GM21423 (cell line): ENCODE measurements at regions not wholly inside any gene's neighbourhood (a gene's known extent, or its start where the extent isn't known, plus 50 kb on each side); places are given as distances from the start of the nearest gene placed in this dataset.

ENCODE experiments used
- ATAC-seq: cut with Tn5 transposase; IDR thresholded peaks from one replicate; pipeline ENCODE4 v1.9.1; 2021; ENCODE audit warnings: mild to moderate bottlenecking, moderate library complexity; ENCODE audit not compliant: unreplicated experiment

DNA sequence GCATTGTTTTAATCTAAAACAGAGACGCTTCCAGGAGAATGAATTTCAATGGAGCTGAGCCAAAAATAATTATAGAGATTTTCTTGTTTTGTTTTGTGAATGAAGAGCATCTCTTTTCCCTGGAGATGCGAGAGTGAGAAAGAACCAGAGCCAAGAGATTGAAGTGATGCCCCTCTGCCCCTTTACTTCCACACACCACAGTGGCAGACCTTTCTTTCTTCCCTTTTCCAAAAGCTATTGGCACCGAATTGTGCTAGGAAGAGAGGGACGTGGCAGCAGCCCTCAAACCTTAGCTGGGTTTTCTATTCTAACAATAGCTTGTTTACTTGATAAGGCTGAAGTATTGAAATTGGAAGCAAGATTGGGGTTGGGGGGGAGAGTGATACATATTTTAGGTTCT lies 133.0 kb upstream of the TMEM161B start:
- ATAC-seq: no peak

DNA sequence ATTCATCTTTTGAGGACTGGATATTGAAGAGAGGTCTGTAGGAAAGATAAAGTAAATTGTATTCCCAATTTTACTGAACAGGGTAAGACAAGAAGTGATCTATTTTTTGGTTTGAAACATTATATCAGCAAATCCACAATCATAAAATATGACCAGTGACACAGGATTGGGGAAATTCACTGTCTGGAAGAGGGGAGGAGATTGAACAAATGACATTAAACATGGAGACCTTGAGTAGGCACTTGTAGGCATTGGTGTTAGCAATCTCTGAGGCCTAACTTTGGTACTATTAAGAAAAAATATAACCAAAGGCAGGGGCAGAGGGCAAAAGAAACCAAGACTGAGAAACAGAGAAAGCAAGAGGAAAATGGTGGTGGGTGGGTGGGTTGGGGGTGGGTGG lies 132.6 kb upstream of the TMEM161B start:
- ATAC-seq: no peak

DNA sequence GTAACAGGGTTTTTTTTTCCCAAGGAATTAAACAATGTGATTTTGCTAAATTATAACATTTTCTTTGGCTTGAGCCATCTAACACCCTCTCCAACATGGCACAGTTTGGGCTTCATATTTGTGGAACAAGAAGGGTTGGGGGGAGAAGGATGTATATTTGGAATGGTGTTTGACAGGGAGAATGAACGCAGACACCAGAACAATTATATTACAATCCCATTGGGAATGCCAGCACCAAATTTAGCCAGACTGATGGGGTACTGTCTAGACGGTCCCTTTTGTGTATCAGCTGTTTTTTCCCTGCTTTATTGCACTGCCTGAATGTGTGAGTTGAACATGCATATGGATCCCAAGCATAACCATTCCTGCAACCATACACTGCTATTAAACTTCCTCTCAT lies 130.9 kb upstream of the TMEM161B start:
- no peak for ATAC-seq

DNA sequence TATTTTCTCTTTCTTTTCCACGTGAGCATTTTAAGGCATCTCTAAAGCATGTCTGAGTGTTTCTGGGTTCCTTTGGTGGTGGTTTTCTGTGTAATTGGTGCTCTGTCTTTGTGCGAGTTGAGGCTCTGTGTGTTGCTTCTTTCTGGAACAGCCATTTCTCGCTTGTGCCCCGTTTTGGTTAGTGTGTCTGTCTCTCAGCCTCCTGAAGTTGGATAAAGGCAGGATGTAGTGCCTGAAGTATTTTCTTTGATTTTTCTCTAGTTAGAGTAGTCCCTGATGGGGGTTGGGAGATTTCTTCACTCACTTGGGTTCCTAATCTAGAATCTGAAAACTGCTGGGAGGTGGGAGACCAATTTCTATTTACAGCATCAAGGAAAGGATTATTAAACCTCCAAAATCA lies 129.7 kb upstream of the TMEM161B start:
- no peak for ATAC-seq

DNA sequence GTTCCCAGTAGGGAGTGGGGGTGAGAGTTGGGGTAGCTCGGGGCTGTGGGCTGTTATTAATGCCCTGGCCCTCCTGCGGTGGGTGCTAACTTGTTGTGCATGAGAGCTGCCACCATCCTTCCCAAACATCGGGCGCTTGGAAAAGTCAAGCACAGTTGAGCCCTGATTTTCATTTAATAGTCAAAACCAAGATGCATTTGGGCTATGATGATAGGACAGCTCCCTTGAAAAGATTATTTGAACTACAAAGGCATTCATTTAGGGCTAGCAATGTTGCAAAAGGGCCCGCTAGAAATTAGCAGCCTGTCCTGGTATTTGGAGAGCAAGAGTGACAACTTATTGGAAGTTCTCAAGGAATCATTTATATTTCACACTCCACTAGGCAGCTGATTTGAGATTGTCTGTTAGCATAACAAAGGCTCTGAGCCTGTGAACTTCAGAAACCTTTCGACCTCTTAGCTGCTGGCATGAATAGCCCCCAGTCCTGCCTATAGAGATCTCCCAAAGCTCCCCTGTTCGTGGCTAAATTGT lies 128.2 kb upstream of the TMEM161B start:
- no peak for ATAC-seq

DNA sequence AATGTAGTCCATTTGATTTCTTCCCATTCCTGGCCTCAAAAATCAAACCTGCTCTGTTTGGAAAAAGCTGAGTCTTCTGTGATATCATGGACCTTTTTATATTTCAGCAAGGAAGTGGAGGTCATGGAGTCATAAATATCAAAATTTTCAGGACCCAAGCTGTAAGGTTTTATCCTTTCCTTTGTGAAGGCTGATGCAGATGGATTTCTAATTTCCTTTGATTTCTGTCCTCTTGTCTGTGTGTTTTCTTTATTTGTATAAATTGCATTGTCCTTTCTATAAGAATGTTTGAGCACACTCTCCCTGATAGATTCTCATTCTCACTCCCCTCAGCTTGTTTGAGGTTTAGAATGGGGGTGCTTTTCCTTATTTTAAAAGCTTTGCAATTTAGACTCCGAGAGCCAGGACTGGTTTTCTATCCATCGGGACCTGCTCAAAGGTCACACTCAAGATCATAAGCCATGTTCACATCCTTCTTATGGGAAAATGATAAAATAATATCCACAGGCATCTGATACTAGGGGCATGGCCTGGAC lies 127.4 kb upstream of the TMEM161B start:
- no peak for ATAC-seq

DNA sequence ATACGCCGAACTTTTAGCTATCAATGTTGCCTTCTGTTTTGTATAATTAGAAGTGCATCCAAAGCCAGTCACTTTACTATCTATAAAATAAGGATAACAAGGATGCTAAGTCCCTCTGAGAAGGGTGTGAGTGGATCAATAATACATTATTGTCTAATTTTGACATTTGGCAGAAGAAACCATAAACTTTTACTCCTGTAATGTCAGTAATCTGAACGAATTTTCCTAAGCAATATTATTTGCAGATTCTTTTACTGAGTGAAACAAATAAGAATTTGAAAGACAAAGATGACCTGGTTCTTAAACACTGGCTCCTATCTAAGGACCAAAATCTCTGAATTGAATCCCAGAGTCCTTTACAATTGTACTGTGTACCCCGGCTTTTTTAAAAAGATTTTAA lies 126.6 kb upstream of the TMEM161B start:
- ATAC-seq: no peak

DNA sequence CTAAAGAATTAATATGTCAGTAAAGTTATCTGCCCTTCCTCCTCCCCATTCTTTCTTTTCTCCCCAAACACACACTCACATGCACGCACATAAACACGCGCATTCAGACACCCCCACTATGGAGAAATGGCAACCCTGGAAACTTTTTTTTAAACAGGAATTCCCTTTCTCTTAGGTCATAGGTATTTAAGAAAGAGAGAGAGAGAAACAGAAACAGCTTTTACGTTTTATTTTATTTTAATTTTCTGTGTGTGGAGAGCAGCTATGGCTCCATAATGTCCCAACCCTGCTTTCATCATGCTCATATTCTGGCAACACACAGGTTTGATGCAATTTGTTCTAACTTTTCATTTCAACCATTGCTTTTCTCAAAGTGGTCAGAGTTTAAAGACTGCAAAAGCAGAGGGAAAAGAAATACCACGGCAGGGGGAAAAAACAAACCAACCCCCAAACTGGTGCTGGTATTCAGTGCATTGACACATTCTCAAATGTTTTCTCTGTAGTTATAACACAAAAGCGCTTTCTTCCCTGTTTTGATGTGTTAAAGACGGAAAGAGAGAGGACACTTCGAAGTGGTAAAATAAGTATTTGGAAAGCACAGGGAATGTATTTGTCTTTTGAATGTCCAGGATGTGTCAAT lies 126.0 kb upstream of the TMEM161B start:
- ATAC-seq: no peak

DNA sequence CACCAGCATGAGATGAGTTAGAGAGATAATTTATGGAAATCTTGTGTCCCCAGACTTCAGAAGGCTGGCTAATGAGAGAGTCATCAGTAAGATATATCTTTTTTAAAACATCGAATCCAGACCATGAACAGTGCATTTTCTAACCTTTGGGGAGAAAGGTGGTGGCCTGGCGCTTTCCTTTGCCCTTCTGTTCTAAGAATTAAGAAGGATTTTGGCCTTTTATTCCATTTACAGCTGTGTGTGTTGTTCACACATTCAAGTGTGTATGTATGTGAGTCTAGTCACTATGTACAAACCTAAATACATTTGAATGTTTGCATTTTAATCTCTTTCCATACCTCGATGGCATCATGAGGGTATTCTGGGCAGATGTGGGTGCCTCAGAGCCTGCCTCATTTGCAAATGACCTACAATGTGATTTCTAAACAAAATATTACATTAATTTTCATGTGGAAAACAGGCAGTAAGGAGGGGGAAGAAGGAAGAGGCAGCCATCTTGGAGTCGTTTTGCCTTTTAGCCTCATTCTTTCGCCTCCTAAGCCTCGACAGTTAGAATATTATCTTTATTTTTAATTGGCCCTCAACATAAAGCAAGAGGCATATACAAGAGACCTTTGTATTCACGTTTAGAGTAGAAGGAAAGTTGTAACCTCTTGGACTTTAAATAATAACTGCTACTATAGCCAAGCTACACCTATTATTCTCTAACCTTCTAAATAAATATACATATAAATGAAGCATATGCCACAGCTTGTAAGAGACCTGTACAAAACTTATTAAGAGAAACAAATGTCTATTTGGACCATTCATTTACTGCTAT lies 125.3 kb upstream of the TMEM161B start:
- ATAC-seq: no peak

DNA sequence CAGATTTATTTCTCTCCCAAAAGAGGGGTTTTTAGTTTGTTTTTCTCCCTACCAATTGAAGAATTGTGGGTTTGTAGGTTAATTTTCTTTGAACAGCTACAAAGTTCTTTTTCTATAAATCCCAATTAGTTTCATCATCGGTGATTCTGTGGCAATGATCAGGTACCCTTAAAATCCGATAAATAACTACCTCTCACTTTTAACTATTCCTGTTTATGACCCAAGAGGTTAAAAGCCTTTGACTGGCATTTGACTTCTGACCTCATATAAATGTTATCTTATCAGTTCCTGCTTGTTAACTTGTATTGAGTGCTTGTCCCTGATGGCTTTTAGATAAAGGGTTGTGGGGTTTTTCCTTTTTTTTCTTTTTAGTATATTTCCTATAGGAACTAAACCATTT lies 124.4 kb upstream of the TMEM161B start:
- ATAC-seq: no peak

DNA sequence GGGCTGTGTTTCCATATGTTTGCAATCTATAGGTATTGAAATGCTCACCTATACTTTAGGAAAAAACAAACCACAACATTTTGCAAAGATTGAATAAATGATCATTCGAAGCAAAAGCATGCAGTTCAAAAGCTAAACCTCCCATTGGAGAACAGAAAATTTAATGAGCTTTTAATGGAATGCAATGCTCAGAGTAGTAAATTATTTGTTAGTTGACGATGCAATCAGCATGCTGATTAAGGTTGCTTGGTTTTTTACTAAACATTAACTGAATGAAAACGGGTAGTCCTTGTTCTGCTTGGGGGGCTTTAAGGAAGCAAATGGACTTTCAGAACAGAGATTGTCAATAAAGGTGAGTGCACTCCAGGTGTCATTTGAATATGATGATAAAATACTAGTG lies 123.3 kb upstream of the TMEM161B start:
- no peak for ATAC-seq

DNA sequence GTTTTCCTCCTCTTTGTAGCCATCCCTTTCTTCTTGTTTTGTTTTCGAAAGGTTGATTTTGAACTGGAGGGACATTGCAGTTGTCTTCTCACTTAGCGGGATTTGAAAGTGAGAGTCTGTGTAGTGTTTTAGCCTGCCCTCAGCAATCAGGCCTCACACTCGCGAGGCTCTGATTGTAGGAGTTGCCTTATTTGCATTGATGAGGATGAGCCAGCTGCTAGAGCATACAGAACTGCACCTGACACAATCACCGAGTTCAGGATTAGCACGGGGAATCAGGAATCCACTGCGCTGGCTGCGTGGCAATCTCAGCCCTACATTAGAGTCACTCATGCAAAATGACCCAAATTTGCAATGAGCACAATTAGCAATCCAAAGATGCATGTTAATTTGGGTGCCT lies 122.5 kb upstream of the TMEM161B start:
- ATAC-seq: no peak

DNA sequence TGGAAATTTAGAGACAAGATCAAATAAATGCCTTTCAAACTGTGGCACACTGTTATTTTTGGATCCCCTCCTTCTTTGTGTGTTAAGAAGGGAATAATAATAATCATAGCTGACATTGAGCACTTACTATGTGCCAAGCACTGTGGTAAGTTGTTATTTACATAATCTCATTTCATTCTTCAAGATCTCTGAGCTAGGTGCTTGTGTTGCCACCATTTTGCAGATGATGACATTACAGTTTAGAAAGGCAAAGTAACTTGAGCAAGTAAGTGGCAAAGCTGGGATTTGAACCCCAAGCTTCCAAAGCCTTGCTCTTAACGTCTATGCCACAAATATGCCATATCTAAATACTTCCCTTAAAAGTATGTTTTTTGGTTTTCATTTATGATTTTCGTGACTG lies 121.8 kb upstream of the TMEM161B start:
- no peak for ATAC-seq

DNA sequence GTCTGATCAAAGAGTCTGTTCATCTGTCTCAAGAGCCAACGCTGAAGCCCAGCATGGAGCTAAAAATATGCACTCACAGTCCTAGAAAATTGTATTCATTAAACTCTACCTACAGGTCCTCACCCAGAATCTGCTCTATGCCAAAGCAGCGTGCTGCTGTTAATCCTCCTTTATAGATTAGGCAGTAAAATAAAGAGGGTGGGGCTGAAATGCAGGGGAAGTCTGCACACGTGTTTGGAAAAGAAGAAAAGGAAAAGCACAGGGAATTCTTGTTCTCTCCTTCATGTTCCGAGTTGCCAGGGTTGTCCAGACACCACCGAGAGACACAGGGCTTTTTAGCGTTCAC lies 121.4 kb upstream of the TMEM161B start:
- ATAC-seq: no peak

DNA sequence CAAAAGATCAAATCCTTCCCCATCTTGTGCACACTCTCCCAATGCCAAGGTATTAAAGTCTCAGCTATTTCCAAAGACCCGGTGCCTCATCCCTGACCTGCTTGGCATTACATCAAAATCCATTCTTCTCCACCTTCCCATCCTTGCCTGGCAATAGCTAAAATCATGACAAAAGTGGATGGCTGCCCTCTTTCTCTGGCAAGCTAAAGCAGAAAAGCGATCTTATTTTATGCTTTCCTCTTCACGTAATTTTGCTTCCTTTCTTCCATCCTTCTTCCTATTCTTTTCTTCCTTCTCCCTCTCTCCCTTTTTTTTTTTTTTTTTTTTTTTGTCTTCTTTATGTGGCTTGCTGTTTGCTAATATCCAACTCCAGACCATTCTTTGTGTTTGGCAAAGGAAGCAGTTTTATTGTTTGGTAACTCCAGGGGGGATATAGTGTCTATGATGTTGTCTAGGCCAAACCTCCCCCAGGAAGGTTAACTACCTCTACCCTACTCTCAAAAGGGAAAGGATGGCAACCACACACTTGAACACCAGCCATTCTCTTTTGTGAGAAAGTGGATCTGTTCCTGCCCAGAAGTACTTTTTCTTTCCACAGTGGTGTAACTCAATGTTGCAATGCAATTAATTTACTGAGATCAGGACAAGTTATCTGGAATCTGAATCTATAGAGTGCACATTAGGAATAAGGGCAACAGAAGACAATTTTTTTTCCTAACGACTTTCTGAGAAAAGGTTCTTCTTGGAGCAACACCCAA lies 120.9 kb upstream of the TMEM161B start:
- no peak for ATAC-seq

DNA sequence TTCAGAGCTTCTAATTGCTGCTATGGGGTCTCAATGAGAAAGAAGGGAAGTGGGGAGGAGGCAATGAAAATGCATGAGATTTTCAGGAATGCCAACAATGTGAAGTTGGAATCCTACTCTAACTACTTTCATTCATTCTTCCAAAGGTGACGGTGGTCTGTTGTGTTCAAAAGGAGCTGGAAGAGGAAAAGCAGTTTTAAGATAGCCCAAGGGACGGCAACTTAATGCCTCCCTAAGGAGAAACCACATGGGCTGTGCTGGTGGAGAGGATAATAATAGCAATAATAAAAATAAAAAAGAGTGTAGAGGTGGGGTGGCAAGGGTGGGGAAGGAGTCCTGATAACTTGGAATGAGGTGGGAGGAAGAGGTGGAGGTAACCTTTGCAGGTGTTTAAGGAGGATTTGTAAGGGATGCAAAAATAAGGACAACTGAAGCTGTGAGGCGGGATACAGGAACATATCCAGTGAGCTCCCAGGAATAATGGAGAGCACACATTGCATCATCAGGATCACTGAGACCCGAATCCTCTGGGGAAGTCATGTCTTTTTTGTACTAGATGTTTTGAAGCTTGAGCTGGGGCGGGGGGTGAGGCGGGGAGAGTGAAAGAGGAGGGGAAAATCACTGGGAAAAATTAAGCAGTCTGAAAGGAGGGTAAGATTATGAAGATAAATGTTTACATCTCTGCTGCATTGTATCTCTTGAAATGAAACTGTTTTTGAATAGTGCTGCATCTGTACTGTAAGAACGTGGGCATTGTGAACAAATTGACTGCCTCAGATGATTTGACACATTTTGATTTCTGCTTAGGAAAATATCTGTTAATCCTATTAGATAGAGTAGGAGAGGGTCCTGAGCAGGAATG lies 120.1 kb upstream of the TMEM161B start:
- no peak for ATAC-seq

DNA sequence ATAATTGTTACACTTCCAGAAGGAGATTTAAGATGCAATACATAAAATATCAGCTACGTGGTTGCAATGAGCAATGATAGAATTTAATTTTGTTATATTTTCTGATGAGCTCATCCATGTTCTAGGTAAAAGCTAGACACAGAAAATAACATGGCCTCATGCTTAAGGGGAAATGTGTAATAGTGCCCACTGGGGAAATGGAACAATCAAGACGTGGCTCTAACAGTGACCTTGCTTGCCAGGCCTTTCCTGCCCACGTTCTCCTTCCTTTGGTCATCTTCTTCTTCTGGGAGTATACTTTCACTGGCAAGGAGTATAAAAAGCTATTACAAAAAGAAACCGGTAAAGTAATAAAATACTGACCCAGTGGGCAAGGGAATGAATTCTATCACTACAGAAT lies 116.2 kb upstream of the TMEM161B start:
- no peak for ATAC-seq

DNA sequence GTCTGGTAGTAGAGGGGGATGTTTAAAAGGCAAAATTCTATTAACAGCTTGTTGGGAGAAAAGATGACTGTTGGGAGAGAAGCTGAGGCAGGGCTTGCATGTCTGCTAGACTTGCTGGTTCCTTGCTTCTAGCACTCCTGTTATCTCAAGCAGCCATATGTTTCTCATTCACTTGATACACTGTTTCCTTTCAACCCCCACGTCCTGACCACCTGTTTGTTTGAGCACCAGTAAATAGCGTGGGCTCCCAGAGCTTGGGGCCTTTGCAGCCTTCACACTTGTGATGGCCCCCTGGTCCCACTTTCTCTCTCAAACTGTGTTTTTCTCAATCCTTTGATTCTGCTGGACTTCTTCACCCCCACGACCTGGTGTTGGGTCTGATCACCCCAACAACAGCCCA lies 111.7 kb upstream of the TMEM161B start:
- ATAC-seq: no peak

DNA sequence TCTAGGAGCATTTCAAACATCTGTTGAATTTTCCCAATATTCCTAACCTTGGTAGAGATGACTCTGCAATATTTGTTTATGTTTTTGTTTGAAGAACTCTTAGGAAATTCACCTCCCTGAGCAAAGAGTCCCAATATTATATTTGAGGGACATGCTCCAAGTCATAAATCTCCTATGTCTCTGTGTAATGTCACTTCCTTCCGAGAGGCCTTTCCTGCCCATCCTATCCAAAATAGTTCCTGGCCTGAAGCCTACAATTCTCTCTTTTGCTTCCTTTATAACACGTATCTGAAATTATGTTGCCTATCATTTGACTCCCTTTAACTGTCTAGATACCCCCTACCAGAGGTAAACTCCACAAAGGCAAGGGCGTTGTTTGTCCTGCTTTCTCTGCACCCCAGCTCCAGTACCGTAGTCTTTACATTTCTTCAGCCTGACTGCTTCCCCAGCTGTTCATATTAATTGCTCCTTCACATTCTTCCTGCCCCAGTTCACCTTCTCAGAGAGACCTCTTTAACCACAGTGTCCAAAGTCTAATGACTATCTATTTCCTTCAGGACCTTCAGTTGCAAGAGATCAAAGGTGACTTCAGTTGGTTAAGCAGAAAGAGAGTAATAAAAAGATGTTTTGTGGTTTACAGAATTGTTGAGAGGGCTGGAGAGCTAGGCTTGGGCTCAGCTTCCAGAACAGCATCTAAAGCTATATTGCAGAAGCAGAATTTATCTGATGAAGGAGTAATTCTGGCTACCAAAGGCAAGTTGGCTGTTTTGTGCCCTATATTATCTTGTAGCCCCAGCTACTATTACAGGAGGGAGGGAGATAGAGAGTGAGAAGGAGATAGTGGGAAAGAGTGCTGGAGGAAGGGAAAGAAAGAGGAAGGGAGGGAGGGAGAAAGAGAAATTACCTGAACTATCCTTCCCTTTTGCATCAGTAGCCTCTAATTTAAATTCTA lies 109.3 kb upstream of the TMEM161B start:
- no peak for ATAC-seq

DNA sequence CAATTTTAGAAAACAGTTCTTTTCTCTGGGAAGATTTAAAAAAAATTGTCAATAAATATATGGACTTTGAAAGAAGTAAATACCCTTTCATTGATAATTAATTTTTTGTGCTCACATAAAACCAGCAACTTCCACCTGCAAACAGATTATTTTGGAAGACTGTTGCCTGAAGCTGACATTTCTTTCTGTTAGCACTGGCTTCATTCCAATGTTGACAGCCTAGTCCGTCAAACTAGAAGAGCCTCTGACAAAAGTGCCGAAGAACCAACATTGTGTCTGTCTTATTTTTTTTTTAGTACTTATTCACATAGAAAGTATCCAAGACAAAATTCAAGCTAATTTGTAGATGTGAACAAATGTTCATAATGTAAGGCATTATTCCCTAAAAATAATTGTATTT lies 108.6 kb upstream of the TMEM161B start:
- ATAC-seq: no peak
